ENCODE measurements at regions not wholly inside any gene's neighbourhood (a gene's known extent, or its start where the extent isn't known, plus 50 kb on each side); places are given as distances from the start of the nearest gene placed in this dataset.

DNA sequence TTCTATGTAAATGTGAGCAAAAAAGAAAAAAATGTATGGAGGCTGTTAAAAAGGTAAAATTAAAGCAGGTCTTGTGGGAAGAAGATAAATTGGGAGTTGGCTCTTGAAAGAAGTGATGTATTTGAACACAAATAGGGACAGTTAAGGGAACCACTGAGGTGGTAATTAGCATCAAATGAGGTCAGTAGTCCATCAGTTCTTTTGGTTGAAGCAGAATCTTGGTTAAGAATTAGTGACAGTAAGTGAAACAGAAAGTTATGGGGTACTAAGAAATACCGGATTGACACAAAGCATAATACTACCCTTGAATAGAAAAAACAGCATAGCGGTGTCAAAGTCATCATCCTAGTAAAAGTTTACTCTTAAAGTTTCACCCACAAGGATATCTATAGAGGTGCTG lies 352.6 kb upstream of the VRK2 start:
- Histone ChIP-seq H3K4me2 (ENCODE audit: insufficient read depth in 1 of 2, low read depth in 2 of 2, low read length in 2 of 2) (no peak overlapping the region), H4K20me1 (replicated peaks in 1 of 2; ENCODE audit: control insufficient read depth in 1 of 2, insufficient read depth in 2 of 2, low read length in 2 of 2) (no peaks in the 10 kb centered on the region), H3K27me3 (replicated peaks in 1 of 4; ENCODE audit: control insufficient read depth in 3 of 4, extremely low read depth in 1 of 4, insufficient read depth in 3 of 4, low read length in 3 of 4) (no peaks in the 10 kb centered on the region), H2BK120ac (replicated peaks; ENCODE audit: low read depth, low read length) (no peak overlapping the region), H2BK20ac (ENCODE audit: low read length) (no peak overlapping the region), H2BK12ac (ENCODE audit: low read depth, low read length) (no peak overlapping the region), H3K79me2 (ENCODE audit: control insufficient read depth in 1 of 2, insufficient read depth in 2 of 2, low read length in 2 of 2) (no peaks in the 10 kb centered on the region), H4K5ac (ENCODE audit: insufficient read length, low read depth, low read length) (no peak overlapping the region), H3K4ac (replicated peaks; ENCODE audit: insufficient read length, low read depth, low read length) (no peak overlapping the region), H3K18ac (ENCODE audit: extremely low read depth, low read length) (no peak overlapping the region), H3K4me3 (ENCODE audit: extremely low read depth in 1 of 4, insufficient read depth in 2 of 4, low read depth in 3 of 4, low read length in 4 of 4) (no peak overlapping the region), H2AK5ac (ENCODE audit: low read depth, low read length) (no peak overlapping the region), H3K36me3 (ENCODE audit: control insufficient read depth in 2 of 4, insufficient read depth in 4 of 4, low read length in 3 of 4) (no peaks in the 10 kb centered on the region), H3K23me2 (ENCODE audit: low read depth, low read length) (no peaks in the 10 kb centered on the region), H2BK5ac (ENCODE audit: low read depth, low read length) (no peak overlapping the region), H2AFZ (ENCODE audit: low read length) (no peak overlapping the region), H3K9ac (replicated peaks in 1 of 4; ENCODE audit: extremely low read depth in 1 of 4, low read depth in 3 of 4, low read length in 3 of 4) (no peak overlapping the region), H3K4me1 (replicated peaks in 1 of 4; ENCODE audit: control insufficient read depth in 3 of 4, insufficient read depth in 4 of 4, low read length in 3 of 4) (peaks cover 0 to 3% (median under 1%) of the 10 kb centered on the region in 4 experiments; a peak in 2 of 7 replicates), H4K8ac (ENCODE audit: extremely low read depth, insufficient read depth, low read length) (no peak overlapping the region), H3K27ac (ENCODE audit: low read depth, low read length) (no peak overlapping the region), H4K91ac (replicated peaks; ENCODE audit: insufficient read length, low read length) (no peak overlapping the region), H3K23ac (ENCODE audit: insufficient read length) (no peak overlapping the region), H3K79me1 (ENCODE audit: low read depth, low read length) (no peaks in the 10 kb centered on the region), H2BK15ac (ENCODE audit: low read length) (no peak overlapping the region), H3K9me3 (ENCODE audit: insufficient read depth in 2 of 2, low read depth in 1 of 2, low read length in 1 of 2) (peaks cover 0 to 4% of the 10 kb centered on the region in 2 experiments; a peak in 1 of 4 replicates), H3K56ac (replicated peaks; ENCODE audit: insufficient read length, low read depth, low read length) (no peak overlapping the region), H3K14ac (ENCODE audit: insufficient read length) (no peak overlapping the region)
- ChIA-PET POLR2A (ENCODE audit: partially characterized antibody) (no interaction called here), CTCF (ENCODE audit: partially characterized antibody) (no interaction called here)
- 83% methylated on average over 2 of the region's 2 CpGs; no CpG with 5 or more reads in 1 of the 2 experiments for WGBS, 2 experiments (ENCODE audit: extremely low coverage in 1 of 2, insufficient coverage in 1 of 2, insufficient read length in 1 of 2, insufficient replicate concordance in 2 of 2, low coverage in 1 of 2, low lambda C conversion rate in 2 of 2, missing lambda C conversion rate in 1 of 2)
- FAIRE-seq (no peak), DNase-seq (ENCODE audit: low read depth in 1 of 2, low spot score in 2 of 2) (no peak)
- TF ChIP-seq EGR1 (IDR thresholded peaks at IDR 0.05; ENCODE audit: borderline replicate concordance, low read depth, low read length) (no peak), SP4 (IDR thresholded peaks at IDR 0.05; ENCODE audit: low read length) (no peak), NRF1 (IDR thresholded peaks at IDR 0.05; ENCODE audit: low read depth, low read length) (no peak), FOSL1 (IDR thresholded peaks at IDR 0.05; ENCODE audit: insufficient read depth, low read depth, low read length) (no peak), SIX5 (IDR thresholded peaks at IDR 0.05; ENCODE audit: low read depth, low read length) (no peak)

Measured in H1 (cell line).